Esophagus muscularis mucosa (tissue), 4 donors: ENCODE measurements at regions not wholly inside any gene's neighbourhood (a gene's known extent, or its start where the extent isn't known, plus 50 kb on each side); places are given as distances from the start of the nearest gene placed in this dataset.

Experiments used
- DNase-seq: peaks from one replicate; pipeline ENCODE4 v3.0.0-alpha.2; 2017; ENCODE audit errors: extremely low spot score
- H3K27ac ChIP-seq, 4 donors: fragments of 200-600 bp; sonication (generic); replicated peaks in 1 of 4; 1 replicate in 3 of 4; 2 replicates in 1 of 4; pipeline ENCODE4 v1.5.1; 2016 to 2019; ENCODE audit warnings: mild to moderate bottlenecking in 1 of 4
- H3K27me3 ChIP-seq, 4 donors: fragments of 200-600 bp; sonication (generic); one replicate each; pipeline versions ENCODE4 v1.5.1 to v1.6.0; 2016 to 2019
- H3K36me3 ChIP-seq, 4 donors: fragments of 200-600 bp; sonication (generic); one replicate each; pipeline ENCODE4 v1.5.1; 2016 to 2019
- H3K4me1 ChIP-seq, 4 donors: fragments of 200-600 bp; sonication (generic); one replicate each; pipeline ENCODE4 v1.5.1; 2016 to 2019
- H3K4me3 ChIP-seq, 4 donors: fragments of 200-600 bp; sonication (generic); 1 replicate in 2 of 4; 2 replicates in 2 of 4; pipeline ENCODE4 v1.5.1; 2016 to 2019; ENCODE audit warnings: mild to moderate bottlenecking in 4 of 4, moderate library complexity in 1 of 4
- H3K9me3 ChIP-seq, 4 donors: fragments of 200-600 bp; sonication (generic); 1 replicate in 3 of 4; 2 replicates in 1 of 4; pipeline ENCODE4 v1.5.1; 2016 to 2019
- EP300 ChIP-seq: sonication (generic); formaldehyde crosslinking; IDR thresholded peaks from one replicate; pipeline ENCODE4 v1.6.1; 2017; ENCODE audit warnings: antibody characterized with exemption
- POLR2A ChIP-seq: fragments of 450-650 bp; IDR thresholded peaks from one replicate; pipeline ENCODE4 v1.6.1; 2017; ENCODE audit warnings: antibody characterized with exemption, moderate library complexity, mild to moderate bottlenecking, low read depth
- POLR2AphosphoS5 ChIP-seq, 2 donors: sonication (generic); formaldehyde crosslinking; IDR thresholded peaks; one replicate each; pipeline ENCODE4 v1.6.1; 2017; ENCODE audit warnings: antibody characterized with exemption in 2 of 2
- WGBS: methylation state at CpG from one replicate; pipeline ENCODE4 v1.1.5; 2018; 5-methylcytosine and 5-hydroxymethylcytosine counted together
- intact Hi-C: fragments of 100-400 bp; cut with DNase I; formaldehyde crosslinking; loops from one replicate; pipeline ENCODE4 v1.15.1; 2023
- TF ChIP-seq, protein P1 (sequence below), 3 experiments: fragments of 200-600 bp in 2 of 3; fragments of 450-650 bp in 1 of 3; sonication (generic) in 2 of 3; IDR thresholded peaks; one replicate each; pipeline ENCODE4 v1.5.1; 2017 to 2019; ENCODE audit warnings: antibody characterized with exemption in 3 of 3, mild to moderate bottlenecking in 2 of 3, moderate library complexity in 1 of 3

DNA sequence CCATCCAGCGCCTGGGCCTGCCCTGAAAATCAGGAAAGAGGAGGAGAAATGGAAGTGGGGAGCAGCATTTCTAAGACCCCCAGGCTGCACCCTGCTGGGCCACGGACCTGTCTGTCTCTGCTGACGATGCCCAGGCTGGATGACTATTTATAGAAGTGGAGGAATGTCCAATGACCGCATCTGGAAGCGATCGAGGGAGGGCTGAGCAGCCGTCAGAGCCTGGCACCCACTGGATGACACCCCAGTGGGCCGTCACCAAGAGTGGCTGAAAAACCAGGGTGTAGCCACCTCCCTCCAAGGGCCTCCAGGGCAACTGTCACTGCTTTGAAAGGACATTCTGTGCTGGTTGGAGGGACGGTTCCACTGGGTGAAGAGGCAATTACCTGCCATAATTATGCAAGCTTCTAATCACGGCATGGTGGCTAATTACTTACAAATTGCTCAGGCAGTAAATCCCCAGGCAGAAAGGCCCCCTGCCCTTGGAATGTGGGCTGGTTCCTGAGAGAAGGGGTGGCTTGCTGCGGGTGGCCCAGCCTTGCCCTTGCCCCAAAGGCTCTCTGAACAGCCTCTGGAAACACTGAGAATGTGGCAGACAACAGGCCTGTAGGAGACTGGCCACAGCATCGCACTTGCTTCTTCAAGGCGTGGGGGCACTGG, 332.1 kb downstream of the C16orf95 start:
- TF ChIP-seq, protein P1, sequence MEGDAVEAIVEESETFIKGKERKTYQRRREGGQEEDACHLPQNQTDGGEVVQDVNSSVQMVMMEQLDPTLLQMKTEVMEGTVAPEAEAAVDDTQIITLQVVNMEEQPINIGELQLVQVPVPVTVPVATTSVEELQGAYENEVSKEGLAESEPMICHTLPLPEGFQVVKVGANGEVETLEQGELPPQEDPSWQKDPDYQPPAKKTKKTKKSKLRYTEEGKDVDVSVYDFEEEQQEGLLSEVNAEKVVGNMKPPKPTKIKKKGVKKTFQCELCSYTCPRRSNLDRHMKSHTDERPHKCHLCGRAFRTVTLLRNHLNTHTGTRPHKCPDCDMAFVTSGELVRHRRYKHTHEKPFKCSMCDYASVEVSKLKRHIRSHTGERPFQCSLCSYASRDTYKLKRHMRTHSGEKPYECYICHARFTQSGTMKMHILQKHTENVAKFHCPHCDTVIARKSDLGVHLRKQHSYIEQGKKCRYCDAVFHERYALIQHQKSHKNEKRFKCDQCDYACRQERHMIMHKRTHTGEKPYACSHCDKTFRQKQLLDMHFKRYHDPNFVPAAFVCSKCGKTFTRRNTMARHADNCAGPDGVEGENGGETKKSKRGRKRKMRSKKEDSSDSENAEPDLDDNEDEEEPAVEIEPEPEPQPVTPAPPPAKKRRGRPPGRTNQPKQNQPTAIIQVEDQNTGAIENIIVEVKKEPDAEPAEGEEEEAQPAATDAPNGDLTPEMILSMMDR (IDR thresholded peaks at IDR 0.05): no peak
- no peak for TF ChIP-seq POLR2AphosphoS5 (IDR thresholded peaks at IDR 0.05)
- TF ChIP-seq EP300: no peak
- TF ChIP-seq POLR2A: no peak
- no peak overlapping the region for H3K27ac ChIP-seq
- WGBS: 58% methylated on average over 11 of the region's 13 CpGs

DNA sequence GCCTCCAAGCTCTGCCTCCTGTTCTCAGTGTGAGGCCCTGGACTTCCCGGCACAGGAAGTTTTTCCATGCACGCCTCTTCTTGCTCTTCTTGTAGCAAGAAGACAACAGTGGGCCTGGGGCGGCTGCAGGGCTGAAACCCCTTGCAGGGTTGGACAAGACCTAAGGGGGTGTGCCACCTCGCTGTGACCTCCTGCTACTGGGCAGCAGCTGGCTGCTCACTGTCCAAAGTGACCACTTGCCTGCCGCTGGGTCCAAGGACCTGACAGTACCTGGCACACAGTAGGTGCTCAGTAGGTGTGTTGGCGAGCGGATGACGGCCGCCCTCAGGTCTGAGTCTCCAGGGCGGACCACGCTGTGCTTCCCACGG, 331.6 kb downstream of the C16orf95 start:
- Histone ChIP-seq H3K9me3 (no peaks in the 10 kb centered on the region), H3K27ac (no peak overlapping the region), H3K4me3 (no peak overlapping the region), H3K27me3 (peaks cover 0 to 39% (median 0%) of the 10 kb centered on the region in 4 donors), H3K4me1 (peaks cover 0 to 9% (median 0%) of the 10 kb centered on the region in 4 donors), H3K36me3 (no peaks in the 10 kb centered on the region)
- 93% methylated on average over 9 of the region's 12 CpGs for WGBS
- TF ChIP-seq, protein P1 (IDR thresholded peaks at IDR 0.05): no peak
- TF ChIP-seq POLR2AphosphoS5 (IDR thresholded peaks at IDR 0.05): no peak
- no peak for TF ChIP-seq EP300
- no peak for TF ChIP-seq POLR2A
- intact Hi-C loops: no loop called here
- DNase-seq: no peak

More for the DNA sequence above, 332.1 kb downstream of the C16orf95 start:
- intact Hi-C loops: no loop called here
- Histone ChIP-seq H3K4me1 (peaks cover 0 to 9% (median 0%) of the 10 kb centered on the region in 4 donors), H3K36me3 (no peaks in the 10 kb centered on the region), H3K27me3 (peaks cover 0 to 35% (median 0%) of the 10 kb centered on the region in 4 donors), H3K4me3 (no peak overlapping the region), H3K9me3 (no peaks in the 10 kb centered on the region)
- no peak for DNase-seq

DNA sequence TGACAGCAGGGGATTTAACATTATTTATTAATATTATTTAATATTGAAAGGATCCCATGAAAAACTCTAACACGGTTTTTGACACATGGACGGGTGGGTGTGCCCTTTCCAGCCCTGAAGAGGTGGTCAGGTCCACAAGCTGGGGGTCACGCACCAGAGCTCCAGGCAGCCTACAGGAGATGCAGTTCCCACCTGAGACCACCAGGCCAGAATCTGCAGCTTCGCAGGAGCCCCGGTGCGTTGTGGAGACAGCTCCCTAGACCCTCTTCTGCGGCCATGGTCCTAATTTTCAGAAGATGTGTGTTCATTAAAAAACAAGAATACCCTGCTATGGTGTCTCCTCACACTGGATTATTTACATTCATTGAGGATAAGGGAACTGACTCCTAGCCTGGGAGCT, 331.1 kb downstream of the C16orf95 start:
- no peak for DNase-seq
- Histone ChIP-seq H3K4me1 (peaks cover 0 to 9% (median 0%) of the 10 kb centered on the region in 4 donors), H3K36me3 (no peaks in the 10 kb centered on the region), H3K4me3 (no peak overlapping the region), H3K27me3 (peaks cover 0 to 41% (median 0%) of the 10 kb centered on the region in 4 donors), H3K9me3 (no peaks in the 10 kb centered on the region), H3K27ac (no peak overlapping the region)
- TF ChIP-seq, protein P1 (IDR thresholded peaks at IDR 0.05): no peak
- TF ChIP-seq POLR2A (no peak), EP300 (no peak), POLR2AphosphoS5 (IDR thresholded peaks at IDR 0.05) (no peak)
- intact Hi-C loops: no loop called here
- 86% methylated on average over 7 of the region's 7 CpGs for WGBS

DNA sequence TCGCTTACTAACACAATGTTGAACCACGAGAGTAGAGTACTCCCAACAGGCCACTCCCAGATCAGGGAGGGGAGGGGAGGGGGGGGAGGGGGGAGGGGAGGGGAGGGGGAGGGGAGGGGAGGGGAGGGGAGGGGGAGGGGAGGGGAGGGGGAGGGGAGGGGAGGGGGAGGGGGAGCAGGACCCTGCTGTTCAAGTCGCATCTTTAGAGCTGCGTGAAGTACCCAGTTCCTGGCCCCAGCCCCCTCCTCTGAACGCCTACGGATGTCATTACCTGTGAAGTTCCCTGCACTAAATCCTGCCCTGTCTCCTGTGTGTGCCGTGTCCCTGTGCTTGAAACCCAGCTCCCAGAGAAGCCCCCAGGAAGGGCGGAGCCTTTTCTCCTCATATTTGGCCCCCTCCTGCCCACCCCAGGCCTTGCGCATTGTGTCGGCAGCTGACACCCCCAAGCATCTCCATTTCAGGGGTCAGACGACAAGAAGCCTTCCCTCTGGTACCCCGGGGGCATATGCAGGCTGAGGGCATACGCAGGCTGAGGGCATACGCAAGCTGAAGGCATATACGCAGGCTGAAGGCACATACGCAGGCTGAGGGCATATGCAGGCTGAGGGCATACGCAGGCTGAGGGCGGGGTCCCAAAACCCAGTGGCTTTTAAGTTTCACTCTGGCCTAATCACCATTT, 330.2 kb downstream of the C16orf95 start:
- no peaks in the 10 kb centered on the region for H3K36me3 ChIP-seq
- no peaks in the 10 kb centered on the region for H3K9me3 ChIP-seq
- H3K4me3 ChIP-seq: no peak overlapping the region
- H3K27me3 ChIP-seq: peaks cover 0 to 43% (median 0%) of the 10 kb centered on the region in 4 donors
- peaks cover 0 to 9% (median 0%) of the 10 kb centered on the region in 4 donors for H3K4me1 ChIP-seq
- 86% methylated on average over 15 of the region's 18 CpGs for WGBS
- TF ChIP-seq POLR2A (no peak), EP300 (no peak), POLR2AphosphoS5 (IDR thresholded peaks at IDR 0.05) (no peak)
- TF ChIP-seq, protein P1 (IDR thresholded peaks at IDR 0.05): no peak
- intact Hi-C loops: no loop called here
- no peak for DNase-seq
- no peak overlapping the region for H3K27ac ChIP-seq
